ENCODE measurements at regions not wholly inside any gene's neighbourhood (a gene's known extent, or its start where the extent isn't known, plus 50 kb on each side); places are given as distances from the start of the nearest gene placed in this dataset.

- TF ChIP-seq, protein P1, sequence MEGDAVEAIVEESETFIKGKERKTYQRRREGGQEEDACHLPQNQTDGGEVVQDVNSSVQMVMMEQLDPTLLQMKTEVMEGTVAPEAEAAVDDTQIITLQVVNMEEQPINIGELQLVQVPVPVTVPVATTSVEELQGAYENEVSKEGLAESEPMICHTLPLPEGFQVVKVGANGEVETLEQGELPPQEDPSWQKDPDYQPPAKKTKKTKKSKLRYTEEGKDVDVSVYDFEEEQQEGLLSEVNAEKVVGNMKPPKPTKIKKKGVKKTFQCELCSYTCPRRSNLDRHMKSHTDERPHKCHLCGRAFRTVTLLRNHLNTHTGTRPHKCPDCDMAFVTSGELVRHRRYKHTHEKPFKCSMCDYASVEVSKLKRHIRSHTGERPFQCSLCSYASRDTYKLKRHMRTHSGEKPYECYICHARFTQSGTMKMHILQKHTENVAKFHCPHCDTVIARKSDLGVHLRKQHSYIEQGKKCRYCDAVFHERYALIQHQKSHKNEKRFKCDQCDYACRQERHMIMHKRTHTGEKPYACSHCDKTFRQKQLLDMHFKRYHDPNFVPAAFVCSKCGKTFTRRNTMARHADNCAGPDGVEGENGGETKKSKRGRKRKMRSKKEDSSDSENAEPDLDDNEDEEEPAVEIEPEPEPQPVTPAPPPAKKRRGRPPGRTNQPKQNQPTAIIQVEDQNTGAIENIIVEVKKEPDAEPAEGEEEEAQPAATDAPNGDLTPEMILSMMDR (IDR thresholded peaks at IDR 0.05; ENCODE audit: low read depth, low read length) = no peak
- in situ Hi-C loops (cut with HindIII; ENCODE audit: low sequenced_read_pairs) = no loop called here
- no peak overlapping the region for H3K4me3 ChIP-seq (ENCODE audit: low read depth, low read length)
- DNase-seq (ENCODE audit: low read depth, low spot score) = peak; percentile 34
These were observed 119.1 kb downstream of the AQP4 start for GRCh38 chr18:26746398-26746797.

DNA sequence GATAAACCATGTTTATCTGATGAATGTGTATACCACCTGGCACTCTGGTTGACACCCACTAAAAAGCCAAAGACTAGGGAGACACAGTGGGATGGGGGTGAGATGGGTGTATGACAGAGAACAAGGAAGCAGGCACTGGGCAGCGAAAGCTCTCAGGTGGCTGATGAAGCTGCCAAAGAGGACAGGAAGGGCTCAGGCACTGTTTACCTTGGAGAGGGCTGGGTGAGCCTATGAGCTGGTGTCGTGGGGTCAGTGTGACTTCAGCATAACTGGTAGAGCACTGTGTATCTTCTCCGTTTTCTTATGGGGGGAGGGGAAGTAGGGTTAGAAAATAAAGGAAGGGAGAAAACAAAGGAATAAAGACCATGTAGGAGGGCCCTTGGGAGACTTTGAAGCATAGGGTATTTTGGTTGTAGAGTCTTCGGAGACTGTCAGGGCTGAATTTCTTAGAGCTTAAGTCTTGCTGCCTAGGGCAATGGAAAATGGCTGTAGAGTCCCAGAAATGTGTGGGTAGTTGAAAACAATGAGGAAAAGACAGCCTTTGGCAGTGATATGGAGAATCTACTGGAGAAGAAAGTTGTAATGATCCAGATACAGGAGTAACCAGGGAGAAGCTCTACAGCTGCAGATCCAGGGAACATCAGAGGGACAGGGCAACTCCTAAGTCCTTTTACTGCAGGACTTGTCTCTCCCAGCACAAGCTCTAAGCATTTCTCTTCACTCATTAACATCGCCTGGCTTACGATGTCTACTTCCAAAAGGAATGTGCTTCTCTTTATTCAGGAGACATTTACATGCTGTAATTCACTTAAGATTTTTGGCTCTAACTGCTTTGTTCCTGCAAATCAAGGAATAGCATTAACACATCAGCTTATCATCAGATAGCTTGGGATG is 120.0 kb downstream of the AQP4 start:
- TF ChIP-seq, protein P1 (IDR thresholded peaks at IDR 0.05; ENCODE audit: low read depth, low read length) = no peak
- no peak overlapping the region for H3K4me3 ChIP-seq (ENCODE audit: low read depth, low read length)
- peak; percentile 3 for DNase-seq (ENCODE audit: low read depth, low spot score)
- in situ Hi-C loops (cut with HindIII; ENCODE audit: low sequenced_read_pairs) = no loop called here

GRCh38 chr18:26741758-26742157 is 123.7 kb downstream of the AQP4 start:
- TF ChIP-seq, protein P1 (IDR thresholded peaks at IDR 0.05; ENCODE audit: low read depth, low read length) = no peak
- in situ Hi-C loops (cut with HindIII; ENCODE audit: low sequenced_read_pairs) = no loop called here
- DNase-seq (ENCODE audit: low read depth, low spot score) = no peak
- H3K4me3 ChIP-seq (ENCODE audit: low read depth, low read length) = no peak overlapping the region

GRCh38 chr18:26741048-26741447 is 124.5 kb downstream of the AQP4 start:
- DNase-seq (ENCODE audit: low read depth, low spot score) = no peak
- in situ Hi-C loops (cut with HindIII; ENCODE audit: low sequenced_read_pairs) = no loop called here
- no peak overlapping the region for H3K4me3 ChIP-seq (ENCODE audit: low read depth, low read length)
- TF ChIP-seq, protein P1 (IDR thresholded peaks at IDR 0.05; ENCODE audit: low read depth, low read length) = no peak

DNA sequence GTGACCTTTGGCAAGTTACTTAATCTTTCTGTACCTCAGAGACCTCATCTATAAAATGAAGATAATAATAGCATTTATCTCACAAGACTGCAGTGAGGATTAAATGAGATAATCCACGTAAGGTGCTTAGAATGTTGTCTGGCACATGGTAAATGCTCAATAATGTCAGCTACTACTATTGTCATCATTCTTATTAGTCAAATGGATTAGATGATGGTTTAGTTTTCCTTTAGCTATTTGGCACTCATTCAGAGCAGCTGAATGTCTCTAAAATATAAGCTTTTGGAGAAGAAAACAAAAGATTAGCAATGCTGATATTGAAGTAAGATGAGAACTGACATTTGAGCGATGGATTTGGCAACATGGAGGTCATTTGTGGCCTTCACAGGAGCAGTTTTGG is 125.1 kb downstream of the AQP4 start:
- DNase-seq (ENCODE audit: low read depth, low spot score) = no peak
- in situ Hi-C loops (cut with HindIII; ENCODE audit: low sequenced_read_pairs) = no loop called here
- no peak overlapping the region for H3K4me3 ChIP-seq (ENCODE audit: low read depth, low read length)
- TF ChIP-seq, protein P1 (IDR thresholded peaks at IDR 0.05; ENCODE audit: low read depth, low read length) = no peak

GRCh38 chr18:26738706-26739105 is 126.8 kb downstream of the AQP4 start:
- in situ Hi-C loops (cut with HindIII; ENCODE audit: low sequenced_read_pairs) = no loop called here
- DNase-seq (ENCODE audit: low read depth, low spot score) = no peak
- TF ChIP-seq, protein P1 (IDR thresholded peaks at IDR 0.05; ENCODE audit: low read depth, low read length) = no peak
- H3K4me3 ChIP-seq (ENCODE audit: low read depth, low read length) = no peak overlapping the region
